ENCODE measurements at regions not wholly inside any gene's neighbourhood (a gene's known extent, or its start where the extent isn't known, plus 50 kb on each side); places are given as distances from the start of the nearest gene placed in this dataset.
"Not testable (repeated sequence)": the region's sequence is repeated elsewhere in the genome, so short reads cannot be mapped to it uniquely, and the experiment has no call there.

DNA sequence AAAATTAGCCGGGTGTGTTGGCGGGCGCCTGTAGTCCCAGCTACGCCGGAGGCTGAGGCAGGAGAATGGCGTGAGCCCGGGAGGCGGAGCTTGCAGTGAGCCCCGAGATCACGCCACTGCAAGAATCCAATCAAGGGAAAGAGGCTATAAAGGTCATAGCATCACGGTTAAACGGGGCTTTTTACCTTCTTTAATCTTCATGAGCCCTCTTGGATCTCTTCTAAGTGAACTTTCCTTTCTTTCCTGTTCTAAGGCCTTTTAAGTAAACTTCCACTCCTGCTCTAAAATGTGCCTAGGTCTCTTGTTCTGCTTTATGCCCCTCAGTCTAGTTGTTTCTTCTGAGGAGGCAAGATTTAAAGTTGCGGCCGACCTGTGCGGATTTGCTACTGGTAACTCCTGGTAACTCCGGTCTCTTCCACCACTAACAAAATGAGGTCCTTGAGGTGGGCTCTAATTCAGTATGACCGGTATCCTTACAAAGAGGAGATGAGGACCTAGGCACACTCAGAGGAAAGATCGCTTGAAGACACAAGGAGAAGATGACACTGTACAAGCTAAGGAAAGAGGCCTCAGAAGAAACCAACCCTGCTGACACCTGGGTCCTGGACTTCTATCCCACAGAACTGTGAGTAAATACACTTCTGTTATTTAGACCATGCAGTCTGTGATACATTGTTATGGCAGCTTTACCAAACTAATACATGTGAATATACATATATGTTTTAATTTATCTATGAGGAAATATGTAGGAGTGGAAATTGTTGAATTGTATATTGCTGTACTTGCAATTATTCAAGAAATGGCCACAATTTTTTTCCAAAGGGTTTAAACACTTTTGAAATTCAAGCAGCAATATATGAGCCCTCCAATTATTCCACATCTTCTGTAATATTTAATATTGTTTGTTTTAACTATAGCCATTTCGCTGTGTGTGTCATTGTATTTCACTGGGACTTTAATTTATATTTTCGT is 331.5 kb upstream of the CNTNAP2 start:
- DNase-seq, result no peak

DNA sequence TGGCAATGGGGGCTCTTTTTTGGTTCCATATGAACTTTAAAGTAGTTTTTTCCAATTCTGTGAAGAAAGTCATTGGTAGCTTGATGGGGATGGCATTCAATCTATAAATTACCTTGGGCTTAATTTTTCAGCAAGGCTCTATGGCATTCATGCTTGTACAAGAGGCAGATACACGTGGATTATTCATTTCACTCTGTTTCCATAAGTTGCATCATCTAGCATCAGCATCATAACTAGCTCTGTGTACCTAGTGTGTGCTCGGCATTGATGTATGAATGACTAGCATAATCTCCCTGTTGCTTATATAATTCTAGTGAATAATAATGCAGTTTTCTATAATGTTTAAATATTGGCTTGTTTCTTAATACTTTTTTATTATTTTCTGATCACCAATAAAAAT is 335.2 kb upstream of the CNTNAP2 start:
- not testable (repeated sequence) for DNase-seq

DNA sequence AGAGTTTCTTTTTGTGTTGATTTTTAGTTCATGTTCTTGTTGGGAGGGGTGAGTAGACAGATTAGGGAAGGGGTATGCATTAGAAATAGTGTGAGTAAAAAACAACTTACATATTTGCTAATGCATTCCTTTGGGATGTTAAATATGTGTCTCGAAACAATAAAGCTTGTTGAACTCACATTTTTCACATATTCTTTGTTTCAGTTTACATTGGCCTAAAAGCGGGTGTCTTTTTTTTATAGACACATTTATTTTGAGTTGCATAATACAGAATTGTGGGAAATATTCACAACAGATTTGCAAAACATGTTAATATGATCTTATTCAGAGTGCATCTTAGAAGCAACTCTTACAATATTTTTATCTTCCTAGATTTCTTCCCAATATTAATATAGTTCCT is 337.5 kb upstream of the CNTNAP2 start:
- no peak for DNase-seq

DNA sequence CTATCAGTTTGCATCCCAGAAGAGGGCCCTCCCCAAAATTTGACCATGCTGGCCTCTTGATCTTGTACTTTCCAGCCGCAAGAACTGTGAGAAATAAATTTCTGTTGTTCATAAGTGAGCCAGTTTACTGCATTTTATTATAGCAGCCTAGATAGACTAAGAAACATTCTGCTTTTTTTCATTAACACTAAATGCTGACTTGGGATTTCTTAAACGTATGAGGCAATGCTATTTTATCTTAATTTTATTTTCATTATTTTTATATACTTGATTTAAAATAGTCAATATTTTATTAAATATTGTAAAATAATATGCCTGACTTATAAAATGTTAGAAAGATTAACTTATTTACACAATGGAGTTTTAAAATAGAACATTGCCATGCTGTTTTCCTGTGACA is 341.8 kb upstream of the CNTNAP2 start:
- no peak for DNase-seq

DNA sequence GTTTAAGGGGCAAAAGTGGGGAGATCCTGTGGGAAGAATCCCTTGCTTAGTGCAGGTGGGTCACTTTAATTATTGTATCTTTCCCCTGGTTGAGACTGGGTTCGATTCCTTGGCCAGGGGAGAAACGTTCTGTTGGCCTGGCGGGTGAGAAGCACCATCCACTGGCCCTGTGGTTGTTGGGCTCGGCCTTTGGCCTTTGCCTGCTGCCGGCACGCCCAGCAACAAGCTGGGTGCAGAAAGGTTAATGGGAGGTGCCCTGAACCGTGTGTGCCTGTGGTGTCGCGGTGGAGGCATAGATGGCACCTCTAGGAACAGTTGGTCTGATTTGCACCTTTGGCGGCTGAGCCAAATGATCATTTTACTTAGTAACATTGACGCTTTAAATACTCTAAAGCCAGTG is 363.6 kb upstream of the CNTNAP2 start:
- DNase-seq, result no peak

DNA sequence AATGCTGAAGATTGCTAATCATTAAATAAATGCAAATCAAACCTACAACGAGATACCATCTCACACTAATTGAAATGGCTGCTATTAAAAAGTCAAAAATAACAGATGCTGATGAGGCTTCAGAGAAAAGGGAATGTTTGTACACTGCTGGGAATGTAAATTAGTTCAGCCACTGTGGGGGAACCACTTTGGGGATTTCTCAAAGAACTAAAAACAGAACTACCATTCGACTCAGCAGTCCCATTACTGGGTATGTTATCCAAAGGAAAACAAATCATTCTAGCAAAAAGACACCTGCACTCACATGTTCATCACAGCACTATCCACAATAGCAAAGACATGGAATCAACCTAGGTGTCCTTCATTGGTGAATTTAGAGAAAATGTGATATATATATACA is 379.0 kb upstream of the CNTNAP2 start:
- peak in 1 of 2 experiments; percentile 18 for DNase-seq

DNA sequence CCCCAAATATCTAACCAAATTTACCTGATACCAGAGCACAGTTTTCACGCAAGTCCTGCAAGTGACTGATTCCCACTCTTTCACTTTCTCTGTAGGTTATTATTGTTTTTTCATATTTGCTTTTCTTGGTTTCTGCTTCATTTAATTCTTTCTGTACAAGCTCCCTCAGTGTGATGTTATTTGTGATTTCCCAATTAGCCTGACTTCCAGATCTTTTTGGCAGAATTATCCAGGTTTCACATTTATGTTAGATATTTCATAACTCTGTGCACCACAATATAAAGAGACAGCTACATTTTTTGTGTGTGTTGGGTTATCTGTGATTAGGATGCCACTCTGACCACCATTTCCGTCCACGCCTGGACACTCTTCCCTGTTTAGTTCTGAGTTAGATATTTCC is 381.5 kb upstream of the CNTNAP2 start:
- no peak for DNase-seq

DNA sequence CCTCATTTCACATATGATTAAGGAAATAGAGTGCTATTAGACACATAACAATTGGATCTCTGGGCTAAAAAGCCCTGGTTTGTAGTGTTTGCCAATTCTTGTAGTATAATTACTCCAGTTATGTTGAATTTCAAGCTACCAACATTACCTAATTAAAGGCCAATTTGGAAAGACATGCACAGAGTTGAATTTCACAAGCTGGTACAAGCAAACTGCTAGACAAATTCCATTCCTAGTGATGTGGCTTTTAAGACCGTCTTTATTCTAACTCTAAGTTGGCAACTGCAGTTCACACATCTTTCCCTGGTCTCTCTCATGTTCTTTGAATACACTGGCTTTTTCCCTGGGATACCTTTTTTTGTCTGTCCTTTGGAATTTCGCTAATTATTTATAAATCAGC is 384.1 kb upstream of the CNTNAP2 start:
- DNase-seq, result peak in 1 of 2 experiments; percentile 29

DNA sequence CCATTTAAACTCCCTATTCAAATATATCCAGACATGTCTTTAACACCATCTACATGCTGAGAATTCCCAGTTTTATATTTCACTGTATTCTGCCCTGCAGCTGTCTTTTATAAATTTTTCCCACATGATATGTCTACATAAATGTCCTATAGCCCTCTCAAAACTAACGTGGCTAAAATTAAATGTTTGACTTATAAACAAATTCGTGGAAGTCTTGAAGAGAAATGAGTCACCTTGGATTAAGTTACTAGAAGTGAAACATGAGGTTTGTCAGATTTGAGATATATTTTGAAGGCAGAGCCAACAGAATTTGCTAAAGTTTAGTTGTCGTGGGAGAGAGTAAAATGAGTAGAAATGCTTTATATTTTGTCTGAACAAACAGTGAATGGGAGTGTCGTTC is 386.9 kb upstream of the CNTNAP2 start:
- no peak for DNase-seq

DNA sequence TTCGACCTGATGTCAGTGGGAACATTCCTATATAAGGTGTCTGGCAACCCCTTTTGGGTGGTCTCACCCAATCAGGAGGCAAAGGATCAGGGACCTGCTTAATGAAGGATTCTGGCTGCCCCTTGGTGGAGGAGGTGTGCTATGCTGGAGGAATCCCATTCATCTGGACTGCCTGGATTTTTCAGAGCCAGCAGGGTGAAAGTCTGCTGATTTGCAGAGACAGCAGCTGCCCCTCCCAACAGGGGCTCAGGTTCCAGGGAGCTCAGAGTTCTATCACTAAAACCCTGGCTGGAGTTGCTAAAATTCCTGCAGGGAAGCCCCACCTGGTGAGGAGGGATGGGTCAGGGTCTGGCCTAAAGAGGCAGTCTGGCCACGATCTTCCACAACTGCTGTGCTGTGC is 398.5 kb upstream of the CNTNAP2 start:
- no peak for DNase-seq

DNA sequence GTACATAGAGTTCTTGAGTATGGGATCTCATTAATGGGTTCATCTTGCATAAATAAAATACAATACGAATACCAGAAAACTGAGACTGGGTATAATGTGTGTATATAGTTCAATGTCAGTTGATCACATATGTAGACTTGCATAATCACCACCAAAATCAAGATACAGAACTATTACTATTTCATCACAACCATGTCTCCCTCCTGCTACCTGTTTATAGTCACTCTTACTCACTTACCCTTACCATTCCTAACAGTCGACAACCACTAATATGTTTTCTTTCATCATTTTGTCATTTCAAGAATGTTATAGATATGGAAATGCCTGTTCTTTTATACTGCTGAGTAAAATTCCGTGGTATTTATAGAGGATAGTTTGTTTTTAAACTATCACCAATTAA is 416.1 kb upstream of the CNTNAP2 start:
- no peak for DNase-seq

DNA sequence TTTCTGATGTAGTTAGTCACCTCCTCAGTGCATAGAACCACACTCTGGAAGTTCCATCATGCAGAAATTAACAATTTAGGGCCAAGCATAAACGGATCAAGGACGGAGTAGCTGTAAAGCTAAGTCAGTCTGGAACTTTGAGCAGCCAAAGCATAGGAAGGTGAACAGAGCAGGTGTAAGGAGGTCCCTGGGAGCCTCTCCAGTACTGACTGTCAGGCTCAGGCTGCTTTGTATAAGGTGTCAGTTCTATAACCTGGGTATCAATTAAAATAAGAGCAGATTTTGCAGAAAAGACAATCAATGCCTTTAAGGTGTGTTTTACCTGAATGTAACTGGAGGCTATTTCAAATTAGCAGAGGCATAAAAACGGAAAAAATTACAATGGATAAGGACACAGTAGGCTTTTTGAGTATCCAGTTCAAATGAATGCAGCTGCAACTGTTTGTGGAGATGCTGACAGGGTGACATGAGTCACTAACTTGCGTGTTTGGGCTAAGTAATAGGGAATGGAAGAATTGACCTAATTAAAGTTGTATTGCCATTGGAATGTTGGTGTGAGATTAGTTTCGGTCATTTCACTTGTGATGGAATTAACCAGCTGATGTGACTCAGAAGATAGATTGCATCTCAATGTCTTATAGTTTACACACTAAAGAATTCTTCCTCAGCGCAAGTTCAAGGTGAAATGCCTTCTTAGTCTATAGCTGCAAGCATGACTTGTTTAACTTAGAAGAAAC is 417.9 kb upstream of the CNTNAP2 start:
- no peak for DNase-seq

DNA sequence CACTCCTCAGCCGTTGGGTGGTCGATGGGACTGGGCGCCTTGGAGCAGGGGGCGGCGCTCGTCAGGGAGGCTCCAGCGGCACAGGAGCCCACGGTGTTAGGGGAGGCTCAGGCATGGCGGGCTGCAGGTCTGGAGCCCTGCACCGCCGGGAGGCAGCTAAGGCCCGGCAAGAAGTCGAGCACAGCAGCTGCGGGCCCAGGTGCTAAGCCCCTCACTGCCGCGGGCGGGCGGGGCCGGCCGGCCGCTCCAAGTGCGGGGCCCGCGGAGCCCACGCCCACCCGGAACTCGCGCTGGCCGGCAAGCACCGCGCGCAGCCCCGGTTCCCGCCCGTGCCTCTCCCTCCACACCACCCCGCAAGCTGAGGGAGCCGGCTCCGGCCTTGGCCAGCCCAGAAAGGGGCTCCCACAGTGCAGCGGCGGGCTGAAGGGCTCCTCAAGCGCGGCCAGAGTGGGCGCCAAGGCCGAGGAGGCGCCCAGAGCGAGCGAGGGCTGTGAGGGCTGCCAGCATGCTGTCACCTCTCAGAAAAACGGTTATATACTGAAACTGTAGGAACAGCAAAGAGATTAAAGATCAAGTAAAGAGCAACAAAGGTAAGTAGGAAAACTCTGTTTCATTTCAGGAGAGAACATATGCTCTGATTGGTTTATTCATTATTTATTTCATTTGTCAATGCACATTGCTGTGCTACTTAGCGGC is 419.0 kb upstream of the CNTNAP2 start:
- DNase-seq, result not testable (repeated sequence)

DNA sequence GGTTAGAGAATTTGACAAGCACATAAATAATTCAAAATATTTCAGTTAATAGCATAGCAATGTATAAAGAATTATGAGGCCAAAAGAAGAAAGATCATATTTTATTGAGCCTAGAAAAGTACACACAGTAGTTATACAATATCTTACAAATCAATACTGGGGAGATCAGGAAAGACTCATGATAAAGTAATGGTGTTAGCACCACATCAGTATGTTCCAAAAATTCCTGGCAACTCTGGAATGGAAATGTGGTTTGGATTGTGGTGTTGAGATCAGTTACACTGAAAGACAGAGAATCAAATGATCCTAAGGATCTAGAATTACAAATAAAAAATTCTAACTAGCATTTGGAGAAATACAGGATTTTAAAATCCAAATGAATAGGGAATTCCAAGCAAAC is 420.5 kb upstream of the CNTNAP2 start:
- no peak for DNase-seq

DNA sequence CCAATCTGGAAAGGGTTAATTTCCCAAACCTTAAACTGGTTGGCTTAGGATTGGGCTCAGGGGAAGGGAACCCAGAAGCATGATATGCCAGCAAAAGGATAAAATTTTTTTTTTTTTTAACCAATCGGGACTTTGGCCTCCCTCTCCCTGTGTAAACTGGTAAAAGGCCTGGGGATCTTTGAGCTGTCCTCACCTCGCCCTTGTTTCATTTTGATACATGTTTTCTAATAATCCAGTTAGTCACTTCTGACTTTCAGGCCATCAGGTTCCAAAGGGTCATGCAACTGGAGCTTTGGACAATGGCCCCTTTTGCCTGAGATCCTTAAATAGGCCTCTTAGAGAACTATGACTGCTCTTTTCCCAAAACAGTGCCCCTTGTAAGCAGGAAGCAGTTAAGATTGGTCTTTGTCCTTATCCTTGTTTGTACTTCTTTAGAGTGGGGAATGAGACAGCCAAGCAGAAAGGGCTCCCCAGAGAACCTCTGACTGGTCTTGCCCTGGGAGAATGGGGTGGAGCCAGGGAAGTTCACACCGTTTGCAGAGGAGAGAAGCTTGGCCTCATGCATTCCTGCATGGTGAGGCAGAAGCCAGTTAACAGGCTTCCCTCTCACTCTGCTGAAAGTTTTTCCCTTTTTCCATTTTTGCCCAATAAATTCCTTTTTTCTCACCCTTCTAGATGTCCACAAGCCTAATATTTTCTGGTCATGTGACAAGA is 424.2 kb upstream of the CNTNAP2 start:
- DNase-seq, result no peak

DNA sequence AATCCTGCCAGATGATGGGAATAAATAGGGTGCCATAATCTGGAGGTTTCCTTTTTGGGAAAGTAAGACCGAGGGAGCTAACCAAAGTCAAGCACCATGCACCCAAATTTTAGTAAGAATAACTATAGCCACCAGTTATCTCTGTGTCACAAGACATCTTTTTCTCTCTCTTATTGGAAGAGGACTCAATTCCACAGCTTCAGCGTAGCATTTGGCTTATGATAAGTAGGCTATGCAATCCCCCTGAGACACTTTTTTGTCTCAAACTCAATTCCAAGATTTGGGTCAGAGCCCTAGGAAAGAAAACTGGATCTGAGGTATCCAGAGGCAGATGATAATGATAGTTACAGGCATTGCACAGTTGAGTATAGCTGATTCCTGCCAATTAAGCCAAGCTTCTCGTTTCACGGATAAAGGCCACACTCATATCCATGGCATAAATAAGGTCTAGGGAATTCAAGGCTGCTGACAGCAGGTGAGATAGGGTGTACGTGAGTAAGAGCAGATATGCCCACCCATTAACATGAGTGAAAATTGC is 425.2 kb upstream of the CNTNAP2 start:
- no peak for DNase-seq

DNA sequence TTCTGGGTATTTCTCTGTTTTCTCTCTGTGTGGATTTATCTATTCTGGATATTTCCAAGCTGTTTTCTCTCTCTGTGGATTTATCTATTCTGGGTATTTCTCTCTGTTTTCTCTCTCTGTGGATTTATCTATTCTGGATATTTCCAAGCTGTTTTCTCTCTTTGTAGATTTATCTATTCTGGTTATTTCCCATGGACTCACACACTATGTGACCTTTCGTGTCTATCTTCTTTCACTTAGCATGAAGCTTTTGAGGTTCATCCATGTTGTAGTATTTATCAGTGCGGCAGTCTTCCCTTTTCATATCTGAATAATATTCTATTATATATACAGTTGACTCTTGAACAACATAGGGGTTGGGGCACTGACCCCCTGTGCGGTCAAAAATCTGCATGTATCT is 435.0 kb upstream of the CNTNAP2 start:
- no peak for DNase-seq

DNA sequence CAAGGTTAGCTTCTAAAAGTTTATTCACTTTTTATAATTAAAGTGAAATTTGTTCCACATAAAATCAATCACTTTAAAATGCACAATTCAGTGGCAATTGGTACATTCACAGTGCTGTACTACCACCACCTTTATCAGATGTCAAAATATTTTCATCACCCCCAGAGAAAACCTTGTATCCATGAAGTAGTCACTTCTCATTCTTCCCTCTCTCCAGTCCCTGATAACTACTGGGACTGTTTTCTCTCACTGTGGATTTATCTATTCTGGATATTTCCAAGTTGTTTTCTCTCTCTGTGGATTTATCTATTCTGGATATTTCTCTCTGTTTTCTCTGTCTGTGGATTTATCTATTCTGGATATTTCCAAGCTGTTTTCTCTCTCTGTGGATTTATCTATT is 435.4 kb upstream of the CNTNAP2 start:
- no peak for DNase-seq

DNA sequence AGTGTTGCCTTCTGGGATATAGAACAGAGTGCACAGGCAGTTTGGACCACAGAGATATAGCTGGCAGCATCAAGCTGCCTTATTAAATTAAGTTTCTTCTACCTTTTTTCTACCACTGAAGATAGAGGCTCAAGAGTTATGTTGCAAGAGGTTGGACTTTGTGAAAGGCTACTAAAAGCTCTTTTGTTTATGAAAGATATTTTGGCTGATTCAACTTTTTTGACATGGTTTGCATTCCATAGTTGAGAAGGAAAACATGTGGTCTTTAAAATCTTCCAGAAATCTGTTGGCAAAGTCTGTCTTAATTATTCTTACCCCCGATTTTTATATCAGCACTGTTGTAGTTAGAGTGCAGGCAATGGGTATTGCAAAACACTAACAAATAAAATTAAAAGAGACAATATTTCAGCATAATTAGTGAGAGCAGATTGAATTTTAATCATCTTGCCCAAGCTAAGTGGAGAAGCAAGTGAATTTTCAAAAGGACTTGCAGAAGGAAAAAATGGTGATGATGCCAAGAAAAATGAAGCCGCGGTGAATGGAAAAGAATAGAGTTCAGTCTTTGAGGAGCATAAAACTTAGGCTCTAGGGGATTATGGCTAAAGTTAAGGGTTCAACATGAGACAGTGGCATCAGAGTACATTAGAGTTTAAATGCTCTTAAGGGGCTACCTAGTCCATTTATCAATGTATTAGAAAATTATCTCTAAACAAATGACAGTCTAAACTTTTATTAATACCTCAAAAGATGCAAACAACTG is 450.9 kb upstream of the CNTNAP2 start:
- DNase-seq, result no peak

DNA sequence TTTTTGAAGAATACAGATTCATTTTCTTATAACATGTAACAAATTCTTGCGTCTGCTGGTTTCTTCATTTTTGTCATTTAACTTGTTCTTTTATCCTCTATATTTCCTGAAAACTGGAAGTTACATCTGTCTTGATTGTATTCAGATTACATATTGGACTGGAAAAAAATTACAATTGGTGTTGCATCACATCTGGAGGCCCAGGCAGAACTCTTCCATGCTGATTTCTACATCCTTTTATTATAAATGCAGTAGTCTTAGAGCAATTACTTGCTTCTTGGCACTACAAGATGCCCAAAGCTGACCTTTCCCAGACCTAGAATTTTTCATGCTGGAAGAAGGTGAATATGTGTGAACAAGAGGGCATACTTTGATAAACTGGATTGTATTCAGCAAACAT is 460.9 kb upstream of the CNTNAP2 start:
- no peak for DNase-seq

DNA sequence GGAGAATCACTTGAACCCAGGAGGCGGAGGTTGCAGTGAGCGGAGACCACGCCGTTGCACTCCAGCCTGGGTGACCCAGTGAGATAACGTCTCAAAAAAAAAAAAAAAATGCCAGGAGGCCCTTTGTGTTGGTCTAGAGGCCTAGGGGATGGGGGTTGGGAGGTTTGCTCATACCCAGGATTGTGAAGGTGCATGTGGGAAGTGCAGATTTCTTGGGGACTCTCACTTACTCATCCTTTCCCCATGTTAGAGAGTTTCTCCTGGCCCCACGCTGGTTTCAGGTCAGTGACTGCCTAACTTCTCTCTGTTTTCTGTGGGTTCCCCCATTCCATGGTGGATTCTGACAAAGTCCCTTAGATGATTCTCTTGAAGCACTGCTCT is 471.5 kb upstream of the CNTNAP2 start:
- DNase-seq, result no peak

Measured in NCI-H2081 (cell line).